HG03342 (cell line): ENCODE measurements at regions not wholly inside any gene's neighbourhood (a gene's known extent, or its start where the extent isn't known, plus 50 kb on each side); places are given as distances from the start of the nearest gene placed in this dataset.
"Not testable (repeated sequence)": the region's sequence is repeated elsewhere in the genome, so short reads cannot be mapped to it uniquely, and the experiment has no call there.

Source experiments
- ATAC-seq: cut with Tn5 transposase; IDR thresholded peaks from one replicate; pipeline ENCODE4 v1.9.1; 2021; ENCODE audit warnings: mild to moderate bottlenecking, moderate library complexity; ENCODE audit not compliant: unreplicated experiment

GRCh38 chr21:35394634-35395369 is 345.7 kb upstream of the RUNX1 start:
- no peak for ATAC-seq

- no peak for ATAC-seq
Observed at GRCh38 chr21:35394049-35394448, 344.9 kb upstream of the RUNX1 start.

GRCh38 chr21:35390013-35390776 is 341.1 kb upstream of the RUNX1 start:
- no peak for ATAC-seq

- no peak for ATAC-seq
Observed at GRCh38 chr21:35386491-35387079, 337.5 kb upstream of the RUNX1 start.

GRCh38 chr21:35384375-35384774 is 335.3 kb upstream of the RUNX1 start:
- no peak for ATAC-seq

- no peak for ATAC-seq
Observed at GRCh38 chr21:35382696-35383095, 333.6 kb upstream of the RUNX1 start.

- no peak for ATAC-seq
Observed at GRCh38 chr21:35381743-35382310, 332.7 kb upstream of the RUNX1 start.

- not testable (repeated sequence) for ATAC-seq
Observed at GRCh38 chr21:35380304-35380703, 331.2 kb upstream of the RUNX1 start.

GRCh38 chr21:35378881-35379280 is 329.8 kb upstream of the RUNX1 start:
- no peak for ATAC-seq

GRCh38 chr21:35377505-35378090 is 328.5 kb upstream of the RUNX1 start:
- ATAC-seq: no peak

- no peak for ATAC-seq
Observed at GRCh38 chr21:35376406-35377135, 327.5 kb upstream of the RUNX1 start.

GRCh38 chr21:35375115-35375514 is 326.0 kb upstream of the RUNX1 start:
- no peak for ATAC-seq

- ATAC-seq: no peak
Observed at GRCh38 chr21:35373998-35374397, 324.9 kb upstream of the RUNX1 start.

GRCh38 chr21:35372201-35372600 is 323.1 kb upstream of the RUNX1 start:
- ATAC-seq: no peak

GRCh38 chr21:35370671-35371070 is 321.6 kb upstream of the RUNX1 start:
- ATAC-seq: no peak

GRCh38 chr21:35370071-35370470 is 321.0 kb upstream of the RUNX1 start:
- ATAC-seq: no peak

- ATAC-seq: no peak
Observed at GRCh38 chr21:35368326-35368725, 319.2 kb upstream of the RUNX1 start.

GRCh38 chr21:35367553-35367952 is 318.5 kb upstream of the RUNX1 start:
- ATAC-seq: no peak

- ATAC-seq: no peak
Observed at GRCh38 chr21:35366394-35367080, 317.4 kb upstream of the RUNX1 start.

- ATAC-seq: no peak
Observed at GRCh38 chr21:35363458-35363857, 314.4 kb upstream of the RUNX1 start.
